BJ (cell line): ENCODE measurements at regions not wholly inside any gene's neighbourhood (a gene's known extent, or its start where the extent isn't known, plus 50 kb on each side); places are given as distances from the start of the nearest gene placed in this dataset.

ENCODE experiments used
- CTCF ChIA-PET: fragments of 350-600 bp; formaldehyde crosslinking; extraction: SDS; loops from one replicate; lab custom pipeline; 2021; ENCODE audit warnings: antibody characterized with exemption, inconsistent platforms; lab: Yijun Ruan, JAX
- POLR2A ChIA-PET: fragments of 300-600 bp; sonication (Branson Sonifier 250); formaldehyde crosslinking; extraction: SDS; loops from one replicate; lab custom pipeline; 2021; ENCODE audit warnings: antibody characterized with exemption; lab: Charles Lee
- DNase-seq: peaks from one replicate; pipeline ENCODE4 v3.0.0-alpha.2; 2011; ENCODE audit warnings: low read depth
- H3K27me3 ChIP-seq: 2 replicates; pipeline ENCODE4 v1.6.0; 2011; ENCODE audit warnings: low read length; ENCODE audit not compliant: control insufficient read depth, insufficient read depth
- H3K36me3 ChIP-seq: 2 replicates; pipeline ENCODE4 v1.5.1; 2011; ENCODE audit warnings: low read length; ENCODE audit not compliant: control insufficient read depth, insufficient read depth
- H3K4me3 ChIP-seq: 2 replicates; pipeline ENCODE4 v1.5.1; 2011; ENCODE audit warnings: low read depth, mild to moderate bottlenecking, control low read depth, low read length
- TF ChIP-seq, protein P1 (sequence below): IDR thresholded peaks from 2 replicates; pipeline ENCODE4 v1.5.1; 2011; ENCODE audit warnings: low read depth, mild to moderate bottlenecking, control low read depth, inconsistent platforms, low read length, moderate library complexity; ENCODE audit not compliant: insufficient read depth

DNA sequence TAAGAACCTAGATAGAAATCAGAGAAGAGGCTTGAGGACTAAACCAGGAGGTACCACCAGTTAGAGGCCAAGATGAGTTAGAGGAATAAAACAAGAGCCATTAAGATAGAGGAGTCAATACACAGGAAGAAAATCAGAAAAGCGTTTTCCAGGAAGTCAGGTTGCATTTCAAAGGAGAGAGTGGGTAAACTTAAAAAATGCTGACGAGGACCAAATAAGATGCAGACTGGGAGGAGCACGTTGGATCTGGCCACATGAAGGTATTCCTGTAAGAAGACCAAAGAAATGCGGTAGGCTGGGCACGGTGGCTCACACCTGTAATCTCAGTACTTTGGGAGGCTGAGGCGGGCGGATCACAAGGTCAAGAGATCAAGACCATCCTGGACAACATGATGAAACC lies 533.1 kb upstream of the TENM3 start:
- TF ChIP-seq, protein P1, sequence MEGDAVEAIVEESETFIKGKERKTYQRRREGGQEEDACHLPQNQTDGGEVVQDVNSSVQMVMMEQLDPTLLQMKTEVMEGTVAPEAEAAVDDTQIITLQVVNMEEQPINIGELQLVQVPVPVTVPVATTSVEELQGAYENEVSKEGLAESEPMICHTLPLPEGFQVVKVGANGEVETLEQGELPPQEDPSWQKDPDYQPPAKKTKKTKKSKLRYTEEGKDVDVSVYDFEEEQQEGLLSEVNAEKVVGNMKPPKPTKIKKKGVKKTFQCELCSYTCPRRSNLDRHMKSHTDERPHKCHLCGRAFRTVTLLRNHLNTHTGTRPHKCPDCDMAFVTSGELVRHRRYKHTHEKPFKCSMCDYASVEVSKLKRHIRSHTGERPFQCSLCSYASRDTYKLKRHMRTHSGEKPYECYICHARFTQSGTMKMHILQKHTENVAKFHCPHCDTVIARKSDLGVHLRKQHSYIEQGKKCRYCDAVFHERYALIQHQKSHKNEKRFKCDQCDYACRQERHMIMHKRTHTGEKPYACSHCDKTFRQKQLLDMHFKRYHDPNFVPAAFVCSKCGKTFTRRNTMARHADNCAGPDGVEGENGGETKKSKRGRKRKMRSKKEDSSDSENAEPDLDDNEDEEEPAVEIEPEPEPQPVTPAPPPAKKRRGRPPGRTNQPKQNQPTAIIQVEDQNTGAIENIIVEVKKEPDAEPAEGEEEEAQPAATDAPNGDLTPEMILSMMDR = no peak
- POLR2A ChIA-PET = no interaction called here
- Histone ChIP-seq H3K4me3 (no peak overlapping the region), H3K36me3 (no peaks in the 10 kb centered on the region), H3K27me3 (no peaks in the 10 kb centered on the region)
- DNase-seq = no peak
- CTCF ChIA-PET = interaction anchor here (0.9 kb wide), 1 partner anchor 38 kb away, joined by 3 read pairs; no protein-coding TSS in a partner anchor

DNA sequence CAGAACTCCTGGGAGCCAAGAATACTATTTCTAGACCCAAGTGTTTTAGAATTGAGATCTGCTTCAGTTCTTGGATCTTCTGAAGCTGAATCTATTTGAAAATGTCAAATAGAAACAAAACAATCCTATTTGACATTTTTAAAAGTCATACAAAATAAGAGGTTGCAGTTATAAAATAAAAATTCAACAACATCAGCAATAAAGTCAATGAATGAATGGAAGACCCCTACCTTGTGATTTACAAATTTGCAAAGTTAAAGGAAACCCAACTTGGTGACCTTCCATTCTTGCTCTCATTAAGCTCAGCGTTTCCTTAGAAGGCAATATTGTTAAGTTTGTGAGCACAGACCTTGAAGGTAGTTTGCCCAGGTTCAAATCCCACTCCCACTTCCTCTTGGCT lies 531.8 kb upstream of the TENM3 start:
- POLR2A ChIA-PET = no interaction called here
- CTCF ChIA-PET = no interaction called here
- no peaks in the 10 kb centered on the region for H3K36me3 ChIP-seq
- no peak overlapping the region for H3K4me3 ChIP-seq
- DNase-seq = no peak
- TF ChIP-seq, protein P1 = no peak
- H3K27me3 ChIP-seq = no peaks in the 10 kb centered on the region

DNA sequence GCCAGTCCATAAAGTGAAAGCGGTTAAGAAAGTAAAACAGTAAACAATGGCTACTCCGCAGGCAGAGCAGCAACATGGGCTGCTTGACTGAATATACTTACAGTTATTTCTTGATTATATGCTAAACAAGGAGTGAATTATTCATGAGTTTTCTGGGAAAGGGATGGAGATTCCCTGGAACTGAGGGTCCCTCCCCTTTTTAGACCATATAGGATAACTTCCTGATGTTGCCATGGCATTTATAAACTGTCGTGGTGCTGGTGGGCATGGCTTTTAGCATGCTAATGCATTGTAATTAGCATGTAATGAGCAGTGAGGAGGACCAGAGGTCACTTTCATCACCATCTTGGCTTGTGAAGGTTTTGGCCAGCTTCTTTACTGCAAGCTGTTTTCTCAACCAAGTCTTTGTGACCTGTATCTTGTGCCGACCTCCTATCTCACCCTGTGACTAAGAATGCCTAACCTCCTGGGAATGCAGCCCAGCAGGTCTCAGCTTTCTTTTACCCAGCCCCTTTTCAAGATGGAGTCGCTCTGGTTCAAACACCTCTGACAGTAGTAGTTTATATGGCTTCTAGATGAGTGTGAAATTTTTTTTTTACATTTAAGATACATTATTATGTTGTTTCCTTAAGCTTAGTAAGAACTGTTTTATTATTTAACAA lies 514.8 kb upstream of the TENM3 start:
- no peak overlapping the region for H3K4me3 ChIP-seq
- ChIA-PET POLR2A (no interaction called here), CTCF (no interaction called here)
- no peak for DNase-seq
- H3K36me3 ChIP-seq = no peaks in the 10 kb centered on the region
- TF ChIP-seq, protein P1 = no peak
- no peaks in the 10 kb centered on the region for H3K27me3 ChIP-seq

DNA sequence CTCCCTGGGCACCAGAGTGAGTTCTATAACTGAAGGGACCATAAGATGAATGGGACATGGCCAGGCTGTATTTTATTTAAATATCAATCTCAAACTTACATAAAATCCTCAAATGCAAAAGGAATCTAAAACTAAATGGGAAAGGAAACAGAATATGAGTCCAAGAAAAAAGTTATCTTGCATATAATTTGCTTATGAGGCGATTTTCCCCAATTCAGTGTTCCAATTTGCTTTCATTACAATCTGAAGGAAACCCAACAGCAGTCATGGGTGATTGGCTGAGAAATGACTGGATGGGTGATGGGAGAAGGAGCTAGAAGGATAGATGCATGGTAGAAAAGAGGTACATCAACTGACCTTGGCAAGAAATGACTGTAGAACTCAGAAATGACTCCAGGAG lies 511.3 kb upstream of the TENM3 start:
- POLR2A ChIA-PET = no interaction called here

DNA sequence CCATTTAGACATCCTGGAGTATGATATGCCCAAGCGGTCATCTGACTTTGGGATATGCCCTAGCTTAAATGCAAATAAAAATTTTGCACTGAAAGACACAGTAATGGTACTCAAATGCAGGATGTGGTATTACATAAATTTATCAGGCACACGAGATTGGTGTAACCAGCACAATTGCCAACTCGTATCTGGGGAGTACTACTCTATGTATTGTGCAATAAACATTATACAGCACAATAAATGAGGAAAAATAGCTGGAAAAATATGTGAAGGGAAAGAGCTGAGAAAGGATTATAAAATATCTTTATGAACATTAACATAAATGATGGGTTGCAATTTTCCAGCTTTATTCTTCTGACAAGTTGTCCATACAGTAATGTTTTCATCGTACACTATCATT lies 505.5 kb upstream of the TENM3 start:
- CTCF ChIA-PET = no interaction called here
- POLR2A ChIA-PET = no interaction called here
- TF ChIP-seq, protein P1 = no peak
- H3K27me3 ChIP-seq = no peaks in the 10 kb centered on the region
- H3K4me3 ChIP-seq = no peak overlapping the region
- no peak for DNase-seq
- no peaks in the 10 kb centered on the region for H3K36me3 ChIP-seq

More for the DNA sequence above, 511.3 kb upstream of the TENM3 start:
- CTCF ChIA-PET = no interaction called here
- TF ChIP-seq, protein P1 = no peak
- Histone ChIP-seq H3K27me3 (no peaks in the 10 kb centered on the region), H3K36me3 (no peaks in the 10 kb centered on the region), H3K4me3 (no peak overlapping the region)
- DNase-seq = no peak
